ENCODE measurements at regions not wholly inside any gene's neighbourhood (a gene's known extent, or its start where the extent isn't known, plus 50 kb on each side); places are given as distances from the start of the nearest gene placed in this dataset.
"Not testable (repeated sequence)": the region's sequence is repeated elsewhere in the genome, so short reads cannot be mapped to it uniquely, and the experiment has no call there.

GRCh38 chr10:100660945-100661344 lies 84.4 kb upstream of the PAX2 start:
- intact Hi-C loops (cut with micrococcal nuclease), result no loop called here

DNA sequence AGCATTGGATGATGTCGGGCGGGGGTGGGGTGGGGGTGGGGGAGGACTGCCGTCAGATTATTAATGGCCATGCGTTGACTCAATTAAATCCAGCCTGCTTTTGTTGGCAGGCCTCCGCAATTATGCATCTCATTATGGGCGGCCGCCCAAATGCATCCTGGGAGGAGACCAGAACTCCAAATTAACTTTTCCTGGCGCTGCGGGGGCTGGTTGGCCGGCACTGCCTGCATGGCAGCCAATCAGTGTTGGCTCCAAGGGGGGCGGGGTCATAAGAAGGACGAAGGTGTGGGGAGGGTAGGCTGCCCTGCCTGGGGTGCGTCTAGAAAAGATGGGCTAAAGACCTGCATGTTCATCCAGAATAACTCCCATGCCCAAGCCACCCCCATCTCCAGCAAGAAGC lies 83.9 kb upstream of the PAX2 start:
- intact Hi-C loops (cut with micrococcal nuclease), result no loop called here

- intact Hi-C loops (cut with micrococcal nuclease), result no loop called here
Measured at GRCh38 chr10:100662067-100662466, 83.3 kb upstream of the PAX2 start.

- intact Hi-C loops (cut with micrococcal nuclease), result no loop called here
Measured at GRCh38 chr10:100664316-100665149, 80.8 kb upstream of the PAX2 start.

GRCh38 chr10:100666634-100667033 lies 78.7 kb upstream of the PAX2 start:
- intact Hi-C loops (cut with micrococcal nuclease), result not testable (repeated sequence)

DNA sequence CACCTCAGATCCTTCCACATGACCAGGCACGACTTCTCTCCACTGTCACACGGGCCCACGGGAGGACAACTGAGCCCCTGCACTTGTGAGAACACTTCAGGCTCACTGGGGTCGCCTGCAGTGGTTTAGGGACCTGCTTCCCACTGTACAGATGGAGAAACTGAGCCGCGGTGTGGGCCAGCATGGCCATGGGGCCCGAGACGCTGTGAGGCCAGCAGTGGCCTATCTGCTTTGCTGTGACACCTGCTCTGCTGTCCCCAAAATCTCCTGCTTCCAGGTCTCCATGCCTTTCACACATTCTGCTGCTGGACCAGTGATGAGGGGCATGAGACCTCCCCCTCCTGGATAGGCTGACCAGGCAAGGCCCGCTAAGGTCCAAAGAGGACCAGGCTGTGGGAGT lies 75.8 kb upstream of the PAX2 start:
- intact Hi-C loops (cut with micrococcal nuclease), result loop anchor here (2.0 to 10.0 kb wide), 2 partner anchors 209 to 345 kb away; no protein-coding TSS in a partner anchor

GRCh38 chr10:100670368-100670767 lies 75.0 kb upstream of the PAX2 start:
- intact Hi-C loops (cut with micrococcal nuclease), result loop anchor here (2.0 to 10.0 kb wide), 2 partner anchors 208 to 344 kb away; no protein-coding TSS in a partner anchor

GRCh38 chr10:100670828-100671479 lies 74.4 kb upstream of the PAX2 start:
- intact Hi-C loops (cut with micrococcal nuclease), result loop anchor here (1.0 to 10.0 kb wide), 3 partner anchors 72 to 344 kb away; no protein-coding TSS in a partner anchor

GRCh38 chr10:100672199-100672598 lies 73.2 kb upstream of the PAX2 start:
- intact Hi-C loops (cut with micrococcal nuclease), result loop anchor here (10.0 kb wide), 1 partner anchor 343 kb away; no protein-coding TSS in a partner anchor

GRCh38 chr10:100677290-100677945 lies 68.0 kb upstream of the PAX2 start:
- intact Hi-C loops (cut with micrococcal nuclease), result loop anchor here (10.0 kb wide), 1 partner anchor 337 kb away; no protein-coding TSS in a partner anchor

DNA sequence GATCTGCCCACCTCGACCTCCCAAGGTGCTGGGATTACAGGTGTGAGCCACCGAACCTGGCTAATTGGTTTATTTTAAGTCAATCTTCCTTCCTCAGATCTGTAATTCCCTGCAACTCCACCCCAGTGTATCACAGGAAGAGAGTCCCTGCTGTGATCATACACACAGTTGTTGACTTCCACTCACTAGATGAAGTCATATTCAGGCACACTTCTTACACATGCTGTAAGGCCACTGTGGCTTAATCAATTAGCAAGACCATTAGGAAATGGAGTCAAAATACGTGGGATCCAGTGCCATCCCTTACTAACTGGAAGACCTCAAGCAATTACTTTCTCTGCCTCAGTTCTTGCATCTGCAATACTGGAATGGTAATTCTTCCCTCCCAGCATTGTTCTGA lies 66.1 kb upstream of the PAX2 start:
- intact Hi-C loops (cut with micrococcal nuclease), result loop anchor here (10.0 kb wide), 1 partner anchor 335 kb away; no protein-coding TSS in a partner anchor

- intact Hi-C loops (cut with micrococcal nuclease), result no loop called here
Measured at GRCh38 chr10:100683004-100683403, 62.4 kb upstream of the PAX2 start.

DNA sequence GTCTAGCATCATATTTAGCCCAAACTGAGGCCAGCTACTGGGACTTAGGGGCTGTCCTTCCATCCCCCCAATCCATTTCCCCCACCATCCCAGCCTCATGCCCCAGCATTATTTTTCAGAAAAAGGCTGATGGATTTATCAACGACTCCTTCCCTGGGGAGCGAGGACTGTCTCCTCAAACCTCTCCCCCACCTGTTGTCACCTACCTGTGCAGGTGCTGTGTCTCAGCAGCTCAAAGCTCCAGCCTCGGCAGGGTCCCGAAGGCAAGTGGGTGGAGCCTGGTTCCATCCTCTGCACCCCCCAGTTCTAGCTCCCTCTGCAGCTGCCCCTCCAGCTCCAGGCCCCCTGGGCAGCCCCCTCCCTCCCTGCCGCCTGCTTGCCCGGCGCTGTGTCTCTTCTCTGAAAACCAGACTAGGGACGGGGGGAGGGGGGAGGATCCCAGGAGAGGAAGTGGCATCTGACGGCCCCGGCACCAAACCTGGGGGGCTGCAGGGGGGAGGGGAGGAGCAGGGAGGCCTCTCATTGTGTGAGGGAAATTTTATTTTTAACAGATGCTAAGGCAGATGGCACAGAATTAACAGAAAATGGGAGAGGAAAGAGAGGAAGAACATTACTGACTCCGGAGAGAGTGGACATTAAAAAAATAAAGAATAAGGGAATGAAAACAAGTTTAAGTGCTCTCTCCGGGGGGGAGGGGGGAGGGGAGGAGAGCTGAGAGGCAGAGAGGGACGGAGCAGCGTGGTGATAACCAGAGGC lies 61.7 kb upstream of the PAX2 start:
- intact Hi-C loops (cut with micrococcal nuclease), result no loop called here

DNA sequence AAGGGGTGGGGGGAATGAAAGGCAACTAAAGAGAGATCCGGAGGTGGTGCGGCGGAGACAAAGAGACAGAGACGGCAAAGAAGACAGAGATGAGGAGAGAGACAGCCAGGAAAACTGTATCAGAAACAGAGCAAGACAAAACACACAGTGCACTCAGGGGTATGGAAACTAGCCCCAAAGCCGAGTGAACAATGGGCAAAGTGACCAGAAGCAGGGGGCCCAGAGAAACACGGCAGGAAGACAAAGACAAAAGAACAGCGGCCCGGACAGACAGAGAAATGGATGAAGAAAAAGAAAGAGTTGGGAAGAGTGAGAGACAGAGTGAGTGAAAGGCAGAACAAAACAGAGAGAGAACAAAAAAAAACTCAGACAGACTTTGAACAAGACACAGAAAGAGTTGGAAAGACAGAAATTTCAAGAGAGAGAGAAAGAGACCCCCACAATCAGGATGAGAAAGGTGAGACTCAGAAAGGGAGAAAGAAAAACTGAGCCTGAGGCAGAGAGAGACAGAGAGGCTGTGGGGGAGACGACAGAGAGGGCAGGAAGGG lies 60.6 kb upstream of the PAX2 start:
- intact Hi-C loops (cut with micrococcal nuclease), result no loop called here

DNA sequence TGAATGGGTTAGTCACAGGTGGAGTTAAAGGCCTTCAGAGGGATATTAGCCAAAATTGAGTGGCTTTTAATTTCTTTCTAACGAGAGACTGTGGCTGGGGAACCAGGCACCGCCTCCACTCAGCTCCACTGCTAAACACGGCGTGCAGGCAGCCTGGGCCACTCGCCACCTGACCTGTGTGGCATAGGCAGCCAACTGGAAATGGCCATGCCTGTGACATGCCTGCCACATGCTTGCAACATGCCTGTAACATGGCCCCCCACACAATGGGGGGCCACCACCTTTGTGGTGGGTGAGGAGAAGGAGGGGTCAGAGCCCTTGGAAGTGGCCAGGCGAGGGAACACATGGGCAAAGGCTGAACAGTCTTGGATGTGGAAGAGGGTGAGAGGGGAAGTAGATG lies 60.1 kb upstream of the PAX2 start:
- intact Hi-C loops (cut with micrococcal nuclease), result no loop called here

DNA sequence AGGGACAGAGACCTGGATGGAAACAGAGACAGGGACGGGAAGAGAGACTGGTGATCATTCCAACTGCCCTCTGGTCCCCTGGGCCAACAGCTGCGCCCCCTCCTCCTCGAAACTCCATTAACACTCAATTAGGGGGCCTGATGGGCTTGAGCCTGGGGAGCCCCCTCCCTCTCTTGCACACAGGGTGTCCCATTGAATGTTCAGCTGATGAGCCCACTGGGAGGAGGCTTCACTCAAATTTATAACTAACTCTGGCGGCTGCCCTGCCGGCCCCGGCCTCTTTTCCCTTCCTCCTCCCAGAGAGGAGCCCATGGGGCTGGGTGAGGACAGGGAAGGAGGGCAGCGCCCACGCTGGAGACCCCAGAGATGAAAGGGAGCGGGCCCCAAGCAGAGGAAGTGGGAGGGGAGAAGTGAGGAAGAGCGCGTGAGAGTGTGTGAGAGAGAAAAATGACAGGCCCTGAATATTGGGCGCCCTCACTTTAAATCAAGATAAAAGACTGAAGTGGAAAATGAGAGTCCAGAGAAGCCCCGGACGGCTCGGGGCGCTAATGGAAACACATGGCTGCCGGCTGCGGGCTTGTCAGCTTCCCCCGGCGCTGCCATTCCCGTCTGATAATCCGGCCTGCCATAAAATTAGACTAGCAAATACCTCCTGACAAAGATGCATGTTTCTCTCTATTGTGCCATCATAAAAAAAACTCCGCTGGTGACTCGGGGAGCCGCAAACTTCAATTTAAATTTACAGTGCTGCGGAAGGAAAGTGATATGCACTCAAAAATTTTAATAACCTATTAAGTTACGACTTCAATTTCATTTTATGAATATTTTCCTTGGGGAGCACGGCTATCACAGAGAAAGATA lies 58.0 kb upstream of the PAX2 start:
- intact Hi-C loops (cut with micrococcal nuclease), result no loop called here

GRCh38 chr10:100688201-100688600 lies 57.2 kb upstream of the PAX2 start:
- intact Hi-C loops (cut with micrococcal nuclease), result no loop called here

GRCh38 chr10:100693821-100694220 lies 51.6 kb upstream of the PAX2 start:
- intact Hi-C loops (cut with micrococcal nuclease), result no loop called here
